HCEC 1CT (cell line): ENCODE measurements at regions not wholly inside any gene's neighbourhood (a gene's known extent, or its start where the extent isn't known, plus 50 kb on each side); places are given as distances from the start of the nearest gene placed in this dataset.

ENCODE experiments used
- DNase-seq: peaks from one replicate; pipeline ENCODE4 v3.0.0-alpha.2; 2017

- no peak for DNase-seq
Measured at GRCh38 chr5:67435032-67435431, 238.4 kb upstream of the CD180 start.

- no peak for DNase-seq
Measured at GRCh38 chr5:67434466-67434865, 237.9 kb upstream of the CD180 start.

- DNase-seq = no peak
Measured at GRCh38 chr5:67432606-67433005, 236.0 kb upstream of the CD180 start.

- DNase-seq = peak; percentile 65
Measured at GRCh38 chr5:67431191-67431590, 234.6 kb upstream of the CD180 start.

GRCh38 chr5:67427850-67428298, 231.3 kb upstream of the CD180 start:
- DNase-seq = no peak

- no peak for DNase-seq
Measured at GRCh38 chr5:67426961-67427849, 230.6 kb upstream of the CD180 start.

GRCh38 chr5:67425514-67425913, 228.9 kb upstream of the CD180 start:
- peak; percentile 52 for DNase-seq

GRCh38 chr5:67417839-67418238, 221.2 kb upstream of the CD180 start:
- no peak for DNase-seq

GRCh38 chr5:67416986-67417385, 220.4 kb upstream of the CD180 start:
- no peak for DNase-seq

- no peak for DNase-seq
Measured at GRCh38 chr5:67416133-67416937, 219.7 kb upstream of the CD180 start.

GRCh38 chr5:67414712-67415111, 218.1 kb upstream of the CD180 start:
- DNase-seq = peak; percentile 45

GRCh38 chr5:67413721-67414120, 217.1 kb upstream of the CD180 start:
- DNase-seq = no peak

- no peak for DNase-seq
Measured at GRCh38 chr5:67409126-67409777, 212.7 kb upstream of the CD180 start.

- no peak for DNase-seq
Measured at GRCh38 chr5:67407979-67408378, 211.4 kb upstream of the CD180 start.

- DNase-seq = no peak
Measured at GRCh38 chr5:67405755-67406154, 209.2 kb upstream of the CD180 start.

- no peak for DNase-seq
Measured at GRCh38 chr5:67405101-67405364, 208.4 kb upstream of the CD180 start.

GRCh38 chr5:67404256-67405100, 207.9 kb upstream of the CD180 start:
- peak; percentile 78 for DNase-seq

- no peak for DNase-seq
Measured at GRCh38 chr5:67402526-67402925, 205.9 kb upstream of the CD180 start.

- no peak for DNase-seq
Measured at GRCh38 chr5:67401172-67401571, 204.6 kb upstream of the CD180 start.

GRCh38 chr5:67400752-67401151, 204.2 kb upstream of the CD180 start:
- DNase-seq = peak; percentile 19

GRCh38 chr5:67395790-67396418, 199.3 kb upstream of the CD180 start:
- DNase-seq = peak; percentile 54

GRCh38 chr5:67393211-67393610, 196.6 kb upstream of the CD180 start:
- no peak for DNase-seq
